HG03097 (cell line): ENCODE measurements at regions not wholly inside any gene's neighbourhood (a gene's known extent, or its start where the extent isn't known, plus 50 kb on each side); places are given as distances from the start of the nearest gene placed in this dataset.

Experiments used
- ATAC-seq: cut with Tn5 transposase; IDR thresholded peaks from one replicate; pipeline ENCODE4 v1.9.1; 2021; ENCODE audit not compliant: unreplicated experiment, low FRiP score

- ATAC-seq, result no peak
Measured at GRCh38 chr4:84441758-84442377, 57.2 kb downstream of the NKX6-1 start.

GRCh38 chr4:84439996-84440395 lies 59.1 kb downstream of the NKX6-1 start:
- ATAC-seq, result no peak

DNA sequence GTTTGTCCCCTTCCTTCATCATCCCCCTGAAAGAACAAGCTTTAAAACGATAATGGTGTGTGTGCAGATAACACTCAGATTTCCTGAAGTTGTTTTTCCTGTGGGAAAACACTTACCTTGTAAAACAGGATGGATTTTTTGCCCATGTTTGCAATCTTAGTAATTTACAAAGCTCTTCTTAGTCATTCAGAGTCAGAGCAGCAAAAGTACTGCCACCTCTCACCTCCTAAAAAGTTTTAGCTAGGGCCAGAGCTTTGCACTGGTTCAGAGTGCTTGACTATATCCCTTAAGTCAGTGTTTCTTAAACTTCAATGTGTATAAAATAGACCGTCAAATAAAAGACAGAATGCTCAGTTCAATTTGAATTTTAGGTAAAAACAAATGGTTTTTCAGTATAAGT lies 62.3 kb downstream of the NKX6-1 start:
- no peak for ATAC-seq

DNA sequence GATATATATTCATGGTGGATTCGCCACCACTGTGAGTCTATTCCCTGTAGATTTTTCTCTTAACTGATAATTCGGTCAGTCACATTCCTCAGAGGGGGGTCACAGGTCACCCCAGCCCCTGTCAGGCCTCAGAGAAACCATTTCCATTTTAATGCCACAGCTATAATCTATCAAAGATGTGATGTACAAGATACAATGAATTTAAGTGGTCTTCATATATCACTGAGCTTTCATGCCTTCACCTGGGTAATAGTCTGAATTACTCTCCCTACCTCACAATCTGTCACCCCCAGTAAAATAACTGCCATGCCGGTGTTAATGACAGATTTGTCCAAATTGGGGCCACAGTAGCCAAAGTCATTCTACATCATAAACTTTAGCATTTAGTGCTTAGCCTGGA lies 64.7 kb downstream of the NKX6-1 start:
- no peak for ATAC-seq

GRCh38 chr4:84433633-84434222 lies 65.4 kb downstream of the NKX6-1 start:
- ATAC-seq, result no peak

- no peak for ATAC-seq
Measured at GRCh38 chr4:84432713-84433112, 66.4 kb downstream of the NKX6-1 start.

- ATAC-seq, result no peak
Measured at GRCh38 chr4:84420608-84421007, 78.5 kb downstream of the NKX6-1 start.

GRCh38 chr4:84419201-84419600 lies 79.9 kb downstream of the NKX6-1 start:
- no peak for ATAC-seq

DNA sequence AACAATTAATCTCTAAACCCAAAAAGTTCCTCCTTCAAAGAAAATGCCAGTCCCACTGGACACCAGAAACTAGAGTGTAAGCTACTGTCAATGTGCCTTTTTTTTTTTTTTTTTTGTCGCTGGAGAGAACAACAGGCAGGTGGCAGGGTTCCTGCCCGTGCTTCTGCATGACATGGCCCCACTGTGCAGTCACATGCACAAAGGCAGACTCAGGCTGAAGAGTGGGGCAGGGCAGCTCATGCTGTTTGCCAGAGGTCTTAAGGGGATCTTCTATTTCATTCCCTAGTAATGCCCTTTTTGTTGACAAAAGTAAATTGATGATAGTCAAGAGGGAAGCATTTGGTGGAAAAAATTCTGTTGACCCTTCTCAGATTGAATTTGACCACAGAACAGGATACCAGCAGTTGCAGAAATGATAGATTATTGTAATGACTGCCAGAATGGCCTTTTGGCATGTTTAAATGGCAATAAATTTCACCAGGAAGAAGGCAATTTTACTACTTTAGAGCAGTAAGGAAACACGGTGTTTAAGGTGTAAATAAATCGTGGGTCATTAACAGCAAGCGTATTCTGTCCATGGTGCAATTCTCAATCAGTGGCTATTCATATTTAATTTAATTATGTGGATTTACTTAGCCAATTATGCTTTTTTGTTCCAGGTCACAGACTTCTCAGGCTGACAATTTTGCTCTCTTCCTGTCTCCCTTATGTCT lies 80.9 kb downstream of the NKX6-1 start:
- no peak for ATAC-seq

GRCh38 chr4:84413976-84414375 lies 85.1 kb downstream of the NKX6-1 start:
- no peak for ATAC-seq

GRCh38 chr4:84413480-84413879 lies 85.6 kb downstream of the NKX6-1 start:
- ATAC-seq, result no peak

- ATAC-seq, result no peak
Measured at GRCh38 chr4:84412062-84412461, 87.0 kb downstream of the NKX6-1 start.

GRCh38 chr4:84407554-84408407 lies 91.3 kb downstream of the NKX6-1 start:
- ATAC-seq, result no peak

DNA sequence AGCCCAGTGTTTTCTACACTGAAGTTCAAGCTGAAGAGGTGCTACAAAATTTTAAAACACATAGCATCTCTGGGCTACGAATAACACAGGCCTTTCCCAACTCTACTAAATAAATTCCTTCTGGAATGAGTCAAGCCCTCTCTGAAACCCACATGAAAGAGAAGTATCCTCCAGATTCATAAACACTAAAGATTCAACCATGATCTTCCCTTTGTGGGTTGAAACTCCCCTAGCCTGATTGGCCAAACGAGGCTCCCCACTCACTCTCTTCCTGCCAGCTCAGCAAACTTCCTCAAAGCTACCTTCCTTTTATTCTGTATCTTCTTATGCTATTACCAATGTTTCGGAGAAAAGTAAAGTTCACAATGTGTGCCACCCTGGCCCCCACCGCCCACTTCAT lies 95.4 kb downstream of the NKX6-1 start:
- no peak for ATAC-seq

- ATAC-seq, result no peak
Measured at GRCh38 chr4:84401701-84402306, 97.3 kb downstream of the NKX6-1 start.

- no peak for ATAC-seq
Measured at GRCh38 chr4:84394386-84394785, 104.7 kb downstream of the NKX6-1 start.

GRCh38 chr4:84392951-84393590 lies 106.0 kb downstream of the NKX6-1 start:
- no peak for ATAC-seq

DNA sequence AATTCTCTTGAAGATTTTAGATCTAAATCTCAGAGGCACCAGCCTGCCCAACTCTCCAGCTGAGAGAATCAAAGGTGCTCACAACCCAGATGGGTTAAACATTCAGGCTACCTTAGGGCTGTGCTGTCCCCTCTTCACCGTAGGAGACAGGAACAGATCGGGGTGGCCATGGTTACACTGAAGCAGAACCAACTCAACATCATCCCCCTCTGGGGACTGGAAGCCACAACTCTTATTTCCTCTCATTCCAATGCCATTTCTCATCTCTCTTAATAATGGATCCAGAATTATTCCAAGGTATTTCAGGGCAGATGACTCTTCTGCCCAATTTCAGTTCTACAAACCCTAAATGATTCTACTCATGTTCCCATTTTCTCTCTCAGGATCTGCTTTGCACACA lies 109.7 kb downstream of the NKX6-1 start:
- ATAC-seq, result no peak

DNA sequence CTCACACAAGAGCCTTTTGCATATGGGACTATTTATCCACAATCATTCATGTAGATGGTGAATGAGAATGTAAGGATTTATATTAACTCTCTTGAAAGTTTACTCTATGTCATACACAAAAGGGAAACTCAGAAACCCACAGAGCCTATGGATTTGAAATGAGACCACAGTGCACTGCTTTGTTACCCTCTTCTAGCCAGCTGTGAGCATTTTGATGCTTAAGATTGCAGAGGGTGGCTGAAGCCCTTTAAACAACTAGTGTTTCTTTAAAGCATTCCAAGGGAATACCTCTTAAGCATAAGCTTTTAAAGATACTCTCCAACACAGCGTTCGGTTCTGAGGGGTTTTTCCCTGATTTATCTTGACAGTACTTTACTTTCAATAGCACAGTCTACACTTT lies 113.9 kb downstream of the NKX6-1 start:
- ATAC-seq, result no peak

DNA sequence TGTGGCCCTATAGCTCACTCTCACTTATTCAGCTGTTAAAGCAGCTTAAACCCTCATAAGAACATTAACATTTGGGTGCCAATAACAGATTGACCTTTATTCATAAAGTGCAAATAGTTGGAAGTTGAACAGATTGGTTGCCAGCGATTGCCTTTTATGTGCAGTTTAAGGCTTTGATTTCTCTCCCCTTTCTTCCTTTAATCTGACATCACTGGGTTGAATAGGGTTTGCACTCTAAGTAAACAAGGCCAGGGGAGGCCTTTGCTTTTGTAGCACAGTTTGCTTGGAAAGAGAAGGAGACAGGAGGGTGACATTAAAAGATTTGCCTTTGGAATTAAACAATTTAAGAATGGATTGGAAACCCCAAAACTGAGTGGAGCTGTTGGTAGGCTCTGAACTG lies 114.3 kb downstream of the NKX6-1 start:
- ATAC-seq, result no peak
